Mesenchymal stem cell (in vitro differentiated cells and primary cell): ENCODE measurements at regions not wholly inside any gene's neighbourhood (a gene's known extent, or its start where the extent isn't known, plus 50 kb on each side); places are given as distances from the start of the nearest gene placed in this dataset.
A peak's percentile ranks its signal among the peaks of the same experiment; 100 is the strongest.

Source experiments
- DNase-seq: peaks from one replicate; pipeline ENCODE4 v3.0.0-alpha.2; 2013
- H2AFZ ChIP-seq: one replicate; pipeline ENCODE4 v1.6.1; 2013; ENCODE audit warnings: low read depth, mild to moderate bottlenecking, control low read depth, inconsistent platforms, low read length, moderate library complexity
- H2AK5ac ChIP-seq: 2 replicates; pipeline ENCODE4 v1.6.1; 2013; ENCODE audit warnings: low read length, moderate library complexity, mild to moderate bottlenecking, inconsistent platforms; ENCODE audit not compliant: severe bottlenecking
- H2BK120ac ChIP-seq: one replicate; pipeline ENCODE4 v1.6.1; 2013; ENCODE audit warnings: low read depth, mild to moderate bottlenecking, inconsistent platforms, low read length, moderate library complexity
- H2BK12ac ChIP-seq, 2 experiments: one replicate each; pipeline ENCODE4 v1.6.1; 2013; ENCODE audit warnings: inconsistent platforms in 2 of 2, low read length in 2 of 2, mild to moderate bottlenecking in 2 of 2, moderate library complexity in 2 of 2, control low read depth in 1 of 2
- H2BK15ac ChIP-seq: one replicate; pipeline ENCODE4 v1.6.1; 2013; ENCODE audit warnings: mild to moderate bottlenecking, low read depth, inconsistent platforms; ENCODE audit not compliant: poor library complexity, severe bottlenecking
- H2BK5ac ChIP-seq: 2 replicates; pipeline ENCODE4 v1.6.1; 2013; ENCODE audit warnings: low read depth, mild to moderate bottlenecking, low read length, control low read depth, inconsistent platforms; ENCODE audit not compliant: poor library complexity, severe bottlenecking
- H3K14ac ChIP-seq, 2 experiments: one replicate each; pipeline ENCODE4 v1.6.1; 2013; ENCODE audit warnings: inconsistent platforms in 2 of 2, low read length in 2 of 2, control low read depth in 1 of 2, mild to moderate bottlenecking in 1 of 2, moderate library complexity in 1 of 2
- H3K18ac ChIP-seq, 2 experiments: one replicate each; pipeline ENCODE4 v1.6.1; 2013; ENCODE audit warnings: inconsistent platforms in 2 of 2, low read length in 2 of 2, control low read depth in 1 of 2, low read depth in 1 of 2, mild to moderate bottlenecking in 1 of 2
- H3K23ac ChIP-seq, 2 experiments: one replicate each; pipeline ENCODE4 v1.6.1; 2013; ENCODE audit warnings: inconsistent platforms in 2 of 2, low read length in 2 of 2, mild to moderate bottlenecking in 2 of 2, moderate library complexity in 2 of 2, control low read depth in 1 of 2
- H3K27ac ChIP-seq: 2 replicates; pipeline ENCODE4 v1.5.1; 2013; ENCODE audit warnings: mild to moderate bottlenecking, moderate library complexity, low read length, control low read depth, inconsistent platforms; ENCODE audit not compliant: poor library complexity, severe bottlenecking
- H3K27me3 ChIP-seq, 2 experiments: 2 replicates each; pipeline versions ENCODE4 v1.6.1 to v1.7.0; 2013; ENCODE audit warnings: low read length in 2 of 2, mild to moderate bottlenecking in 2 of 2, moderate library complexity in 2 of 2, control low read depth in 1 of 2, inconsistent platforms in 1 of 2; ENCODE audit not compliant: control insufficient read depth in 1 of 2, insufficient read depth in 1 of 2
- H3K36me3 ChIP-seq, 2 experiments: 2 replicates each; pipeline versions ENCODE4 v1.6.1 to v1.7.0; 2013; ENCODE audit warnings: low read length in 2 of 2, control low read depth in 1 of 2, inconsistent platforms in 1 of 2, low read depth in 1 of 2, mild to moderate bottlenecking in 1 of 2; ENCODE audit not compliant: insufficient read depth in 2 of 2, control insufficient read depth in 1 of 2
- H3K4ac ChIP-seq, 2 experiments: one replicate each; pipeline ENCODE4 v1.6.1; 2013; ENCODE audit warnings: inconsistent platforms in 2 of 2, low read length in 2 of 2, mild to moderate bottlenecking in 2 of 2, moderate library complexity in 2 of 2, control low read depth in 1 of 2, low read depth in 1 of 2
- H3K4me1 ChIP-seq: 2 replicates; pipeline ENCODE4 v1.6.1; 2013; ENCODE audit warnings: low read depth, low read length, control low read depth; ENCODE audit not compliant: control insufficient read depth, insufficient read depth
- H3K4me2 ChIP-seq: 2 replicates; pipeline ENCODE4 v1.6.1; 2013; ENCODE audit warnings: low read length, mild to moderate bottlenecking, inconsistent platforms; ENCODE audit not compliant: poor library complexity, severe bottlenecking
- H3K4me3 ChIP-seq, 2 experiments: 2 replicates each; pipeline versions ENCODE4 v1.5.1 to v1.7.0; 2013; ENCODE audit warnings: low read length in 2 of 2, mild to moderate bottlenecking in 2 of 2, control low read depth in 1 of 2, low read depth in 1 of 2; ENCODE audit not compliant: insufficient read depth in 1 of 2
- H3K79me1 ChIP-seq: replicated peaks from 2 replicates; pipeline ENCODE4 v1.6.1; 2013; ENCODE audit warnings: mild to moderate bottlenecking, control low read depth, low read length, inconsistent platforms; ENCODE audit not compliant: poor library complexity, severe bottlenecking
- H3K9ac ChIP-seq: 2 replicates; pipeline ENCODE4 v1.7.0; 2013; ENCODE audit warnings: mild to moderate bottlenecking, low read length, moderate library complexity
- H3K9me3 ChIP-seq: 2 replicates; pipeline ENCODE4 v1.7.0; 2013; ENCODE audit warnings: mild to moderate bottlenecking, low read length; ENCODE audit not compliant: control insufficient read depth
- H4K8ac ChIP-seq: one replicate; pipeline ENCODE4 v1.6.1; 2013; ENCODE audit warnings: inconsistent platforms, mild to moderate bottlenecking, low read length, moderate library complexity
- H4K91ac ChIP-seq: one replicate; pipeline ENCODE4 v1.6.1; 2013; ENCODE audit warnings: mild to moderate bottlenecking, low read length, inconsistent platforms
- WGBS: methylation state at CpG from one replicate; pipeline ENCODE4 v1.1.7; 2013; ENCODE audit warnings: mixed read lengths; 5-methylcytosine and 5-hydroxymethylcytosine counted together

- Histone ChIP-seq H2BK5ac (no peak overlapping the region), H3K9ac (no peak overlapping the region)
- WGBS = 77% methylated on average over 5 of the region's 6 CpGs
Measured at GRCh38 chr10:44297963-44298362, 86.9 kb downstream of the CXCL12 start.

GRCh38 chr10:44295644-44296241 is 89.2 kb downstream of the CXCL12 start:
- Histone ChIP-seq H3K36me3 (no peaks in the 10 kb centered on the region), H3K4me3 (no peak overlapping the region), H3K18ac (peak overlapping the region in 1 of 2 experiments; percentile 64), H4K8ac (no peak overlapping the region), H2BK12ac (peak overlapping the region in 1 of 2 experiments; percentile 68), H3K4ac (no peak overlapping the region), H3K27ac (no peak overlapping the region), H2BK5ac (no peak overlapping the region), H3K14ac (peak overlapping the region in 1 of 2 experiments; percentile 37), H2AFZ (no peak overlapping the region), H3K9me3 (no peaks in the 10 kb centered on the region), H3K9ac (no peak overlapping the region), H3K27me3 (peaks cover 0 to 5% of the 10 kb centered on the region in 2 experiments), H3K79me1 (no peaks in the 10 kb centered on the region), H3K4me2 (no peak overlapping the region), H2BK120ac (no peak overlapping the region), H3K23ac (no peak overlapping the region), H3K4me1 (peaks cover 17% of the 10 kb centered on the region), H4K91ac (no peak overlapping the region), H2AK5ac (no peak overlapping the region), H2BK15ac (no peak overlapping the region)
- DNase-seq = no peak
- WGBS = 58% methylated on average over 3 of the region's 3 CpGs

More at GRCh38 chr10:44297963-44298362, 86.9 kb downstream of the CXCL12 start:
- Histone ChIP-seq H3K18ac (no peak overlapping the region), H3K23ac (no peak overlapping the region), H4K91ac (no peak overlapping the region), H2BK15ac (no peak overlapping the region), H3K4ac (no peak overlapping the region), H2AK5ac (no peak overlapping the region), H3K4me1 (peaks cover 19% of the 10 kb centered on the region), H3K9me3 (no peaks in the 10 kb centered on the region), H2BK12ac (no peak overlapping the region), H3K27ac (no peak overlapping the region), H3K36me3 (no peaks in the 10 kb centered on the region), H2AFZ (no peak overlapping the region), H3K4me2 (no peak overlapping the region), H3K4me3 (no peak overlapping the region), H4K8ac (no peak overlapping the region), H3K14ac (no peak overlapping the region), H2BK120ac (no peak overlapping the region), H3K79me1 (no peaks in the 10 kb centered on the region), H3K27me3 (peaks cover 0 to 5% of the 10 kb centered on the region in 2 experiments)
- no peak for DNase-seq

- 97% methylated on average over 9 of the region's 9 CpGs for WGBS
- no peak overlapping the region for H3K4me3 ChIP-seq
- no peak for DNase-seq
- H2BK12ac ChIP-seq = peak overlapping the region in 1 of 2 experiments; percentile 68
- no peak overlapping the region for H2BK5ac ChIP-seq
- H3K4me1 ChIP-seq = peaks cover 11% of the 10 kb centered on the region
- no peak overlapping the region for H3K4me2 ChIP-seq
- H2BK15ac ChIP-seq = no peak overlapping the region
- no peak overlapping the region for H2BK120ac ChIP-seq
- H3K27me3 ChIP-seq = peaks cover 0 to 5% of the 10 kb centered on the region in 2 experiments
- H3K18ac ChIP-seq = peak overlapping the region in 1 of 2 experiments; percentile 28
- no peaks in the 10 kb centered on the region for H3K36me3 ChIP-seq
- no peak overlapping the region for H3K23ac ChIP-seq
- no peaks in the 10 kb centered on the region for H3K9me3 ChIP-seq
- no peaks in the 10 kb centered on the region for H3K79me1 ChIP-seq
- H4K91ac ChIP-seq = no peak overlapping the region
- no peak overlapping the region for H4K8ac ChIP-seq
- H2AFZ ChIP-seq = no peak overlapping the region
- H3K27ac ChIP-seq = no peak overlapping the region
- peak overlapping the region in 1 of 2 experiments; percentile 37 for H3K14ac ChIP-seq
- H3K4ac ChIP-seq = no peak overlapping the region
- H2AK5ac ChIP-seq = no peak overlapping the region
- H3K9ac ChIP-seq = no peak overlapping the region
Measured at GRCh38 chr10:44294726-44295412, 90.0 kb downstream of the CXCL12 start.

- Histone ChIP-seq H2BK5ac (no peak overlapping the region), H2BK12ac (peak overlapping the region; percentile 32 to 55)
Measured at GRCh38 chr10:44293842-44294241, 91.1 kb downstream of the CXCL12 start.

More at GRCh38 chr10:44293842-44294241, 91.1 kb downstream of the CXCL12 start:
- H3K23ac ChIP-seq = no peak overlapping the region
- H2BK120ac ChIP-seq = no peak overlapping the region
- no peaks in the 10 kb centered on the region for H3K79me1 ChIP-seq
- peak; percentile 85 for DNase-seq
- H3K9me3 ChIP-seq = no peaks in the 10 kb centered on the region
- H3K4me2 ChIP-seq = no peak overlapping the region
- no peak overlapping the region for H3K27ac ChIP-seq
- no peak overlapping the region for H2BK15ac ChIP-seq
- H3K18ac ChIP-seq = no peak overlapping the region
- H3K36me3 ChIP-seq = no peaks in the 10 kb centered on the region
- no peak overlapping the region for H4K8ac ChIP-seq
- no peak overlapping the region for H4K91ac ChIP-seq
- H3K14ac ChIP-seq = no peak overlapping the region
- H3K4me1 ChIP-seq = peaks cover 10% of the 10 kb centered on the region
- H3K9ac ChIP-seq = peak overlapping the region; percentile 88
- H3K4me3 ChIP-seq = no peak overlapping the region
- H3K4ac ChIP-seq = no peak overlapping the region
- no peak overlapping the region for H2AFZ ChIP-seq
- peaks cover 0 to 5% of the 10 kb centered on the region in 2 experiments for H3K27me3 ChIP-seq
- no peak overlapping the region for H2AK5ac ChIP-seq
- WGBS = 70% methylated on average over 6 of the region's 7 CpGs
